ENCODE measurements at regions not wholly inside any gene's neighbourhood (a gene's known extent, or its start where the extent isn't known, plus 50 kb on each side); places are given as distances from the start of the nearest gene placed in this dataset.
A peak's percentile ranks its signal among the peaks of the same experiment; 100 is the strongest.

GRCh38 chr7:33738260-33738935 is 166.9 kb upstream of the BMPER start:
- DNase-seq (ENCODE audit: low read depth) = no peak
- TF ChIP-seq CTCF (IDR thresholded peaks at IDR 0.05; ENCODE audit: low read depth, low read length, missing control alignments) = no peak
- no peak overlapping the region for H3K4me3 ChIP-seq (ENCODE audit: low read depth, low read length)

GRCh38 chr7:33739286-33739685 is 166.1 kb upstream of the BMPER start:
- no peak for TF ChIP-seq CTCF (IDR thresholded peaks at IDR 0.05; ENCODE audit: low read depth, low read length, missing control alignments)
- DNase-seq (ENCODE audit: low read depth) = no peak

GRCh38 chr7:33742521-33742920 is 162.8 kb upstream of the BMPER start:
- TF ChIP-seq CTCF (IDR thresholded peaks at IDR 0.05; ENCODE audit: low read depth, low read length, missing control alignments) = no peak
- no peak overlapping the region for H3K4me3 ChIP-seq (ENCODE audit: low read depth, low read length)
- DNase-seq (ENCODE audit: low read depth) = no peak

More at GRCh38 chr7:33739286-33739685, 166.1 kb upstream of the BMPER start:
- no peak overlapping the region for H3K4me3 ChIP-seq (ENCODE audit: low read depth, low read length)

GRCh38 chr7:33742999-33743587 is 162.2 kb upstream of the BMPER start:
- H3K4me3 ChIP-seq (ENCODE audit: low read depth, low read length) = no peak overlapping the region
- no peak for DNase-seq (ENCODE audit: low read depth)
- no peak for TF ChIP-seq CTCF (IDR thresholded peaks at IDR 0.05; ENCODE audit: low read depth, low read length, missing control alignments)

GRCh38 chr7:33743594-33743993 is 161.7 kb upstream of the BMPER start:
- no peak overlapping the region for H3K4me3 ChIP-seq (ENCODE audit: low read depth, low read length)
- no peak for TF ChIP-seq CTCF (IDR thresholded peaks at IDR 0.05; ENCODE audit: low read depth, low read length, missing control alignments)
- no peak for DNase-seq (ENCODE audit: low read depth)

- peak; percentile 35 for TF ChIP-seq CTCF (IDR thresholded peaks at IDR 0.05; ENCODE audit: low read depth, low read length, missing control alignments)
- no peak overlapping the region for H3K4me3 ChIP-seq (ENCODE audit: low read depth, low read length)
- DNase-seq (ENCODE audit: low read depth) = no peak
Observed at GRCh38 chr7:33744293-33745075, 160.9 kb upstream of the BMPER start.

All from GM12864 (cell line).